HG02938 (cell line): ENCODE measurements at regions not wholly inside any gene's neighbourhood (a gene's known extent, or its start where the extent isn't known, plus 50 kb on each side); places are given as distances from the start of the nearest gene placed in this dataset.

Source experiments
- ATAC-seq: cut with Tn5 transposase; IDR thresholded peaks from one replicate; pipeline ENCODE4 v1.9.1; 2021; ENCODE audit warnings: mild to moderate bottlenecking, moderate library complexity; ENCODE audit not compliant: unreplicated experiment

DNA sequence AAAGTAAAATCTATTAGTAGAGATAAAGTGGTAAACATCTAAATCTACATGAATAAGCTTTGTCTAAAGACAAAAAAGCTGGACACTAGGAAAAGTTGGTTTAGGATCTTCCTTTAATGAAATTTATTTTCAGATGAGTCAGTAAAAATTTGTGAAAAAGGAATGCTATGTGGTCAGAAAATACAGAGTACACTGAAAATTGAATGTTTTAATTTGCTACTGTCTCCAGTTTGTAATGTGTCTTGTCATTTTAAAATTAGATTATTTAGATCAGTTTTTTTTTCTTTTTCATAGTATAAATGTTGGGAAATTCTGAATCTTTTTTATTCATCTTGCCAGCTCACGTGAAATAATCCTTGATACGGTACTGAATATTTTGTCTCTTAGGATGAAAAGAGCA is 56.9 kb downstream of the SLITRK6 start:
- no peak for ATAC-seq

DNA sequence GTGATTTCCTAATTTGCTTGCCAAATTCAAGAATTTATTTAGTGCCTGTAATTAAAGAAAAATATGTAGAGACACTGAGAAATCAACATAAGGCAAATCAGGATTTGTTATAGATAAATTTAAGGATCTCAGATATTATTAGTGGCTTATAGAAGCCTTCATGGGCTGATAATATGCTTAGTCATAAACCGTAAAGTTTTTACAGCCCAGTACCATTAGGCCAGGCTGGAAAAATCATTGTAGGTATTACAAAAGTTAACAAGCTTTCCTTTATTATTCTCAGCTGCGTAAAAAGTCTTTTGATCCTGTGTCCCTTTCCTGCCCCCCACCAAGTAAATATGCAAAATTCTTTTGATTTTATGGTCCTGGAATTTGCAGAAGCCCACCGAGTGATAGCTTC is 58.2 kb downstream of the SLITRK6 start:
- no peak for ATAC-seq

DNA sequence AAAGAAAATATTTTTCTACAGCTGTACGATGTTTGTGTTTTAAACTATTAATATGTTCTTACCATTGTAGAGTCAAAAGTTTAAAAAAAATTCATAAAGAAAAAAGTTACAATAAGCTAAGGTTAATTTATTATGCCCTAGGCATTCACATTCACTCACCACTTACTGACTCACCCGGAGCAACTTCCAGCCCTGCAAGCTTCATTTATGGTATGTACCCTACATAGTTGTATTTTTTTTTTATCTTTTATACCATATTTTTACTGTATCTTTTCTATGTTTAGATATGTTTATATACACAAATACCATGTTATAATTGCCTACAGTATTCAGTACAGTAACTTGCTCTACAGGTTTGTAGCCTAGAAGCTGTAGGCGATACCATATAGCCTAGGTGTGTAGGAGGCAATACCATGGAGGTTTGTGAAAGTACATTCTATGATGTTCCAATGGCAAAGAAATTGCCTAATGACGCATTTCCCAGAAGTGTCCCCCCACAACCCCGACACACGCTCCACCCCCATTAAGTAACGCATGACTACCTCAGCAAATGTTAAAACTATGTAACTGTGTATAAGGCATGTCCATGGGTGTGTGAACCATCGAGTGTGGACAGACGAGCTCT is 60.4 kb downstream of the SLITRK6 start:
- no peak for ATAC-seq

DNA sequence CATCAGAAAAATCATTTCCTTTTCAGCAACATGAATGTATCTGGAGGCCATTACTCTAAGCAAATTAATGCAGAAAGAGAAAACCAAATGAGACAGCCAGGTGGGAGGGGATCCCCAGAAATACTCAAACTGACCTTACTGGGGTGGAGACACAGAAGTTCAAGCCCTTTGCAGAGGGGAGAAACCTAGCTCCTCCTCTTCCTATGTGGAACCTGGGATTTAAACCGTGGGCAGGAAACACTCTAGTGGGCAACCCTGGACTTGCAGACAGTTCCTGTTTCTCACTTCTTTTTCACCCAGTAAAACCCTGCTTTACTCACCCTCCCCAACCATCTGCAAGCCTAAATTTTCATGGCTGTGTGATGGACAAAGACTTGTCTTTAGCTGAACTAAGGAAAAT is 61.3 kb downstream of the SLITRK6 start:
- ATAC-seq, result no peak

DNA sequence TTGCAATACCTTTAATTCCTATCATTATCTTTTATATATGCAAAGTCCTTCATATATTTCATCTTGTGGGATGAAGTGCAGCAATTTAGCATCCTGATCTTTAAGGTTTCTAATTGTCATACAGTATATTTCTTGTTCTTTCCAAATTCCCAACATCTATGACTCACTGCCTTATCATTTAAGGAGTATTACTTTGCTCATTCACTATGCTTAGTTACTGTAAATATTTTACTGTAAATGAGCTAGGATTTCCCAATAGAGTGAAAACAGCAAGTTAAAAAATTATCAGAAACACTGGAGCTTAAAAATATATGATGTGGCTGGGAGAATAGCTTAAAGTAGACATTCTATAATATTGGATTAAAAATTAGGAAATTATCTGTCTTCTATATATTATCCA is 69.9 kb downstream of the SLITRK6 start:
- no peak for ATAC-seq

DNA sequence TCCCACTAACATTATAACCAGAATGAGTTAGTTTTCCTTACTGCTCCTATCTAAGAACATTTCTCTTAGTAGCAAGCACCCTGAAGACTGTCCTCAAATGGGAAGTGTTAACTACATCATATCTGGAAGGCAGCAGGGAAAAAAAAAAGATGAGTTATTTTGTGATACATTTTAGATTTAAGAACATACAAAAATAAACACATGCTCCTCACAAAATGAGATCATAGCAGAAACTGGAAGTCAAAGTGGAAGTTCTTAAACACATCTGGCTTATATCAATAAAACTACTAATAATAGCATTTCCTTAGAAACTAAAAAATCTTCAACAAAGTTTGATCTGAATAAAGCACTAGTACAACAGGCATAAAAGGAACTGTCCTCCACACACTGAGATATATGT is 70.4 kb downstream of the SLITRK6 start:
- ATAC-seq, result no peak

DNA sequence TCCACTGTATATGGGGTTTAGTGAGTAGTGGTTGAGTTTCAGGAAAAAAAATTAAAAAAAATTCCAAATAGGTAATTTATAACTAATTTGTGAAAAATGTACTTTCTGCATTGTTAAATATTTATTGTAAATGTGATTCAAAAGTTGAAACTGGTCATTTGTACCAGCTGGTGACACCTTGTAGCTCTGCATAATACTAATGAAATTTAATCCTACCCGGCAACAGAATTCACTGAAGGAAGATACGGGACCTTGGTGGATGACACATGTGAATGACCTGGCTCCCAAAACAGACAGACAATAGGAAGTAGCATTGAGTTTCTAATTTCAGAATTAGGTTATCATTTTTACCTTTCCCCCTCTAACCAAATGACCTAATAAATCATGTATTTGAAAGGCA is 73.8 kb downstream of the SLITRK6 start:
- ATAC-seq, result no peak

DNA sequence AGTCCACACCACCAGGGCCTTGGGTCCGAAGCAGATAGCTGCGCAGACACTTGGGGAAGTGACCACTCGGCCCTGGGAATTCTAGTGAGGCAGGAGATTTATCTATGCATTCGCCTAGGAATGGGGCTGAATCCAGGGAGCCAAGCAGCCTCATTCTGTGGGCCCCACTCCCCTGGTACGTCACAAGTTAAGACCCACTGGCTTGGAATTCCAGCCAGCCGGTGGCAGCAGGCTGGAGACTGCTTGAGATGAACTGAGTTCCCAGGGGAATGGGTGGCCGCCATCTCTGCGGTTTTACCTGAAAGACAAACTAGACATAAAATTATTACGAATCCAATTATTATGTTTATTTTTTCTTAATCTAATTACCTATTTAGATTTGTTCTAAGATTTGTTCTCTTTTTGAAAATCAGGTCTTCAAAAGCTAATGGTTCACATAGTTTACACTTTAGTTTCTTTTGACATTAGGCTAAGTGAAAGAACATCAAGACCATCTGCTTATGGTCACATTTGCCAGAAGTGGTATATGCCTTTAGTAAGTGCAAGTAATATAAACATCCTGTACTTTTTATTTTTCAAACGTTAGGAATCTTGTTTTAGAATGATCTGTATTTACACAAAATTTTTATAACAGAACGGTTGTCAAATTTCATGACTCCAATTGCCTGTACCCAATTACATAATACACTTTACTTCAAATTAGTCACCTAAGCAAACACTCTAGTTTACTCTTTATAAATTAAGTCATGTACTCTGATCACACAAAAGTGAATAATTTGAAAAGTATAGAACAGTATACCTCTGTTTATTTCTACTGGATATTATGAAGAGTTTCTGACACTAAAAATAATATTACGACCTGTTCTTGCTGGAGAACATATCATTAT is 74.4 kb downstream of the SLITRK6 start:
- ATAC-seq, result no peak

DNA sequence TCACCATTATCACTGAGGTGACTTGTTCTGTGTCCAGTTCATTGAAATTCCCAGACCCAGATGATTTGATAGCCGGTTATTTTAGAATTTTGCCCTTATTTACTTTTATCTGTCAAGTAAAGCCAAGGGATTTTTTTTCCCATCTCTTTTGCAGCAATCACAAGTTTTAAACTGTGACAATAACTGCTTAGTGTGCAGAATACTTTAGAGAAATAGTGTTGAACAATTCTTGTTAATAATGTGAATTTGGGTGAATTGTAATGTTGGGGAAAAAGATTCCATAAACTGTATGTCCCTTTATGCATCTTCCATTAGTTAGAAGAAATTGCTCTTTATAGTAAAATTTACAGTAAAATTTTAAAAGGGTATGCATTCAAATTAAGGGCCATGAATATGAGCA is 79.5 kb downstream of the SLITRK6 start:
- no peak for ATAC-seq

DNA sequence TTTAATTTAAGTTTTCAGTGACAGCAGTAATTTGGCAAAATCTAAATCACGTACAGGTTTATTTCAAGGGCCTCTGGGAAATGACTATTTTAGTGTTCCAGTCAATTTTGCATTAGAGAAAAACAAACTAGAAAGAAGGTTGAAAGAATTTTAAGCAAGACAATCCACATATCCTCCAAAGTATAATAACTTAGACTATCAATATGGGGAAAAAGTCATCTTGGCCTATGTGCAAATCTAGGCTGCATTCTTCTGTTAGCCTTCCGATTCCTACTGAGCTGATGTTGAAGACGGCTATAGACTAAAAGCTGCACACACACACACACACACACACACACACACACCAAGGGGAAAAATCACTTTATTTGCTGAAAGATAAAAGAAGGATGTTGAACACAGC is 81.3 kb downstream of the SLITRK6 start:
- no peak for ATAC-seq

DNA sequence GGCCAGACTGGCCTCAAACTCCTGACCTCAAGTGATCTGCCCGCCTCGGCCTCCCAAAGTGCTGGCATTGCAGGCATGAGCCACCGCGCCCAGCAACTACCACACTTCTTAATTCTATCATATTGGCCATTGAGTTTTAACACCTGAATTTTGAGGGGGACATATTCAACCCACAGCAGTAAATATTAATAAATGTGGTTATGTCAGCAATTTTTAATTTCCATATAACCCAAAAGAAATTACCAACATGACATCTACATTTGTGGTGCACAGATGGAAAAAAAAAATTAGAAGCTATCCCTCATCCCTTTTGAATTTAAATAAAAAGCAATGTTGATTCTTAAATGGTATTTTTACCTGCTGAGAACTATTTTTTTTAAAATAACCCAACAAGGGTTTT is 88.7 kb downstream of the SLITRK6 start:
- no peak for ATAC-seq

DNA sequence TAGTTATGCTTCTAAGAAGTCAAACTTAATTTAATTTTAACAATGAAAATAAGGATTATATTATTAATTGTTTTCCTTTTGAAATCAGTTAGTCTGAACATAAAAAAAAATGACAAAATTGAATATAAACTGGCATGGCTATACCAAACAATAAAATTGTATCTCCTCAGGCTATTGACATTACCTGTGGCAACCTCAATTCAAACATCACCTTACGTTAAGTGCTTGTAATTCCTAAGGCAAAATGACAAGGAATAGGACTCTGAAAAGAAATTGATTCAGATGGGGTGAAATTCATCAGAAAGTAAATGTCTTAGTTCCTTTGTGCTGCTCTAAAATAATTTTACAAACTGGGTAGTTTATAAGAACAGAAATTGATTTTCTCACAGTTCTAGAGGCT is 89.5 kb downstream of the SLITRK6 start:
- no peak for ATAC-seq

DNA sequence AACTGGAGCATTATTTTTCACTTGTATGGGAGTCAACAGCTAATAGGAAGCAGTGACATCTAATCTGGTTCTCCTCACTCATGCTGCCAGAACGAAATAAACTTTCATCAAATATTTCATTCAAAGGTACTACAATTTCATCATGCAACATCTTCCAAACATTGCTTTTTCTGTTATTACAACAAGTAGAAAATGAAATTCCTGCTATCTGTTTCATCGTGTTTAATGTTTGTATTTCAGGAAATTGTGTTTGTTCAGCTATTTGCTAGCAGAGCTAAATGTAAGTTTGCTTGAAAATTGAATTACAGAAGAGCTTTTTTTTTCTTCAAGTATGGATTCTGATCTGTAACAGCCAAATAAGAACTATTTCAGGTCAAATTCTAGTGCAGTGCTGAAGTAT is 90.1 kb downstream of the SLITRK6 start:
- ATAC-seq, result no peak

DNA sequence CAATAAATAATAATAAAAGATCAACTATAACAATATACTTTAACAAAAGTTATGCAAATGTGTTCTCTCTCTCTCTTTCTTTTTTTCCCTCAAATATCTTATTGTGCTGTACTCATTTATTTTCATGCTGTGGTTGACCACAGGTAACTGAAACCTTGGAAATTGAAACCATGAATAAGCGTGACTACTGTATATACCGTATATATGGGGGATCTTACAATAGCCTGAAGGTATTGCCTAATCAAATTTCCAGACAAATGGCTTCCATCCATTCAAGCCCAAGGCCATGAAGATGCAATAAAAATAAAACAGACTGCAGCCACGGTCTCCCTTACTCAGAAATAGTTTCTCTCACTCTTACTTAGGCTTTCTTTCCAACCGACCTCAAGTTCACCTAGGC is 98.3 kb downstream of the SLITRK6 start:
- ATAC-seq, result no peak

DNA sequence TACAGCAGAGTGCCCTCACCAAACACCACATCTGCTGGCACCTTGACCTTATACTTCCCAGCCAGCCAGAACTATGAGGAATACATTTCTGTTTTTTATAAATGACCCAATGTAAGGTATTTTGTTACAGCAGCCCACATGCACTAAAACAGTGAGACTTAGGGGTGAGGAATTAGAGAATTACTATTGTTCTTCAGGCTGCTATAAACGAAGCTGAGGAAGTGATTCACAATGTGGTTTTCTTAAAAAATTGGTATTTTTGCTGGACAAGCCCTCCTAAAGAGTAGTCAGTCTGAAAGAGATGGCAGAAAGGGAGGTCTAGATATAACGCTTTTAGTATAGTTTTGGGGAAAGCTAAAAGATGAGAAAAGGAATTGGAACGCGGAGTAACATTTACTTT is 101.0 kb downstream of the SLITRK6 start:
- ATAC-seq, result no peak

DNA sequence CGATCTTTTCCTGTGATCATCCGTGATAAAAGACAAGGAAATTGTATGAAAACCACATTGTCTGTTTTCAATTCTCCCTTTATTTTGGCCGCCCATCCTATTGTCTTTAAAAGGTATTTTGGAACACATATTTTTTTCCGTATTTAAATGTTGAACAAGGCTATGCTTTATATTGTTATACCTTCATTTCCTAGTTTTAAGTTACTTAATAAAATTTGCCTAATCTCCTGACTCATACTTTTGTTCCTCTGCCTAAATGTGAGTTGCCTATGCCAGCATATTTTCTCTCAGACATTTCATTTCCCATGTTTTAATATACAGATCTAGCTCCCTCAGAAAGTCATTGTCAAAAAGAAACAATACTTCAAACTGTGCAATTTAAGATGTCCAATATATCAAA is 104.2 kb downstream of the SLITRK6 start:
- no peak for ATAC-seq

DNA sequence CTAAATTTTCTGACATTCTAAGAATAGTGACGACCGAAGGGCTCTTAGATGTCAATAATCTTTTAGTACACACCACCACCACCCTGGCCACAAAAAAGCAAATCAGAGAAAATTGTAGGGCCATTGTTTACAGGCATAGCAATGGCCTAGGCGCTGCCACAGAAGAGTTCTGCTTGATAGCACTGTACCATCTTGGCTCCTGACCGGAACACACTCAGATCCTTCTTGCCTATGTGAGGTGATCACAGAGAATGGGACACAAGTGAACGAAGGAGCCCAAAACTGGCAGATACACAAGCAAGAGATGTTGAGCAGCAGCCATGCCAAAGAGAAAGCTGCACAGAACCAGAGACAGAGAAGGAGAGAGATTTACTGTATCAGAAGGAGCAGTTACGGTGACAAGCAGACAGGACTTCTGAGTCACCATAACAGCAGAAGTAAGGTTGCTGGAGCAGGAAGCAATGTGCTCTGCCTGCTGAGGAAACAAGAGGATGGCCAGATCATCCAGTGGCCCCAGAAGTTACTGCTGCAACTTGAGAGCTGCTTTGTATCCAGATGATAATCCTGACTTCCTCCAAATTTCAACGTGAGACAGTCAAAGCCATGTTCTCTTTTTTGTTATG is 105.2 kb downstream of the SLITRK6 start:
- ATAC-seq, result no peak

DNA sequence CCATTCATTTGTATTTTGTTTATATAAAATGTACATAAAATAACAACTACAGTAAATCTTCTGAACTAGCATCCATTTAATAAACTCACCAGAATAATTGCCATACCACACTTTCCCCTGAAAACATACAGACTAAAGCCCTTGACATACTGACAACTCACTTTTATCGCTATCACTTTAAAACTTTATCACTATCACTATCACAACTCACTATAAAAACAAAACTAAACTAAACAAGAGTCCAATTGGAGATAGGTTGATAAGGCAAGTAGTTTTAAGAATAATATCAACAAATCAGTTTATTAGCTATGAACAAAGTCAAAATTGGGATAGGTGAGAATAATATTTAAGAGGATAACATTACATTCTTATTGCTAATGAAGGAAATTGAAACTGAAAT is 108.9 kb downstream of the SLITRK6 start:
- ATAC-seq, result no peak

DNA sequence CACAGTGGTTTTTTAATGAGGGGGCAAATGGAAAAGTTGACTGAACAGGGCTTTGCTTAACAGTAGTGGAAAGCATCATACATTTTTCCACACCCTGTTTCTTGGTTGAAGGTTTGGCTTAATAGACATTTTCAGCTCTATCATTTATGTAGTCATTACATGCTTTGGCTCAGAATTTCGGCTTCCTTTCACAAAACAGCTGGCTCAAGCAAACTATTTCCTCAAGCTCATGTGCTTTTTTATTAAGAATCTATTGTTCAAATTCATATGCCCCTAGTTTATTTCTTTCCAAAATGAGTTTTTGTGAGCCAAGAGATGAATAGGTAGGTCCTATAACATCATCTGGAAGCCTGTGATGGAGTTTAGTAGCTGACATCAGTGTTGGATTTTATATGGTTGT is 113.8 kb downstream of the SLITRK6 start:
- no peak for ATAC-seq

DNA sequence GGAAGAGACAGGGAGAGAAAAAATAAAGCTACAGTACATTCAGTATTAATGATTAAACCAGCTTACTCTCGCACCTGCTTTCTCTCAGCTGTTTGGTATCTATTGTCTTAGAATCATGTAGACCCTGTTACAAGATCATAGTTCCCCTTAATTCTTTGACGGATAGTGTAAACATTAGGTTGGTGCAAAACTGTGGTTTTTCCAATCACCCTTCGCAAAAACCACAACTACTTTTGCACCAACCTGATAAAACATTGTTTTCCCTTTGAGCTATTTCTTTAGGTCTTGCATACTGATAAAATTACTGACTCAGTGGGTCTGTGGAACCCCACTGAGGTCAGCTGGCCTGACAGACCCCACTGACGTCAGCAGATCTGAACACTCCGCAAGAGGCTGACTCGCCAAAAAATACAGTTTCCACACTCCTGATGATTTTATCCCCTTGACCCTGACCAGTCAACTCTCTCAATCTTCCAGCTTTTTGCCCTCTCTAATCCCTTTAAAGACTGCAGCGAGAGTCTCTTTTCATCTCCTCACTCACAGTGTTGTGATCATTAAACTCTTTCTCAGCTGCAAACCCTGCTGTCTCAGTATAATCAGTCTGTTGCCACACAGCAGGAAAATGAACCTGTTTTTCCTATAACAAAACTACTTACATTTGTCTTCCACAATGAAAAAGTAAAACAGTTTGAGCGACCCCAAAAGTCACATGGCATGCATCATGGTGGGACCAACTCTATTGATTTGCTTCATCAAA is 123.9 kb downstream of the SLITRK6 start:
- ATAC-seq, result no peak

DNA sequence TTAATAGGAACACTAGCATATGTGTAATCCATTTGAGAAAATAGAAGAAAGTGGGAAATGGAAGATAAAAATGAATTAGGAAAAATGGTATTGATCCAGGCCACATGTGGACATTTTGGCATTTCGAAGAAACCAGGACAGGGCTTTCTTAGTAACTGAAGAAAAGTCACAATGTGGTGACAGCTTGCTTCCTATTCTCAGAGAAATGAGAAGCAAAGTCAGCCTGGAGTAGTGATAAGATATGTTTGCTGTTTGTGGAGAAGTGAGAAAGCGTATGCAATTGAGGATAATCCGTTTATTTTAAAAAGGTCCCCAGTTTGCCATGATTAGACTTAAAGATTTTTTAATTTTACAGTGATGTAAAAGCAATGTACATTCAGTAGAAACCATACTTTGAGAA is 127.9 kb downstream of the SLITRK6 start:
- no peak for ATAC-seq
